Nucleus accumbens (tissue), 56 donors: ENCODE measurements at regions not wholly inside any gene's neighbourhood (a gene's known extent, or its start where the extent isn't known, plus 50 kb on each side); places are given as distances from the start of the nearest gene placed in this dataset.
A peak's percentile ranks its signal among the peaks of the same experiment; 100 is the strongest.

Source experiments
- DNase-seq, 56 donors: peaks; one replicate each; lab custom pipeline; 2025; lab: John Stamatoyannopoulos, UW

DNA sequence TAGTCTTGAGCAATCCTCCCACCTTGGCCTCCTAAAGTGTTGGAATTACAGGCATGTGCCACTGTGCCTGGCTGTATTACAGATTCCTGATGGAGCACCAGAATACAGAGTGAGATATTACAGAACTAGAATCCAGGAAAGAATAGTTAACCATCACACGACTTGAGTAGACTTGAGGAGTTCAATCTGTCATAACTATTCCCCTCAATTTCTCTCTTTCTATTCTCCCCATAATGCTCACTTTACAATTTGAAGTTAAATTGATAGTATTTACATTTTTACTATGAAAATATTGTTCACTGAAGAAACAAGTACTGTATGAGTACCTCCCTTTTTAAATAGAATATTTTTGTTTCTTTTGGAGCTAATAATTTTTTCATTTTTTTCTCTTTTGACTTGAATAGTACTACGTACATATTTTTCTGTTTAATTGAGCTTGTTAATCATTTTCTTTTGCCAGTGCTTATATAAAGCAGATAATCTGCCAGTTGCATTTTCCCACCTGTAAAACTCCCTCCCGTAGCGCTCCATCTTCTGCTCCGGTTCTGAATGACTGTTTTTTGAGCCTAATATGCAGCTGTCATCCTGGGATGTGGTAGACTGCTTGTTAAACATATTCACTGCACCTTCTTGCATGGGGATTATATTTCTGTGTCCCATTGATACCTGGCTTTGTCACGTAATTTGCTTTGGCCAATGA lies 105.5 kb downstream of the MYCN start:
- DNase-seq = no peak

DNA sequence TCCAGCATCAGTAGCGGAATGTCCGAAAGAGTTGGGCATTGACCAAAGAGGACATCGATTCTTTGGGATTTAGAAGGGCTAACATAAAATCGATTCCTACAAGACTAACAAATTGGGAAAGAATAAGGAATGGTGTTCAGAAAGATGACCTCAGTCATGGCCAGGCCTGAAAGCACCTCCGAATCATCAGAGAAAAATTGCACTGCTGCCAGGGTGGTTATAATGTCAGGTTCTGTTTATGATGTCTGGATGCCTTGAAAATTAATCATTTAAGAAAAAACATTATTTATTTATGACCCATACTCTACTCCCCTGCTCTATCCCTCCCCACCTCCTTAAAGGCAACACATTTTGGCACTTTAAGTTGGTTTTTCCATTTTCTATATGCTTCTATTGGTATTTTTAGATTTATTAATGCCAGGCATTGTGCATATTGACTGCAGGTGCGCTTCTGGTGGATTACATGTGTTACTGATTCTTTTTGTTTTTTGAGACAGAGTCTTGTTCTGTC lies 104.7 kb downstream of the MYCN start:
- DNase-seq = no peak

DNA sequence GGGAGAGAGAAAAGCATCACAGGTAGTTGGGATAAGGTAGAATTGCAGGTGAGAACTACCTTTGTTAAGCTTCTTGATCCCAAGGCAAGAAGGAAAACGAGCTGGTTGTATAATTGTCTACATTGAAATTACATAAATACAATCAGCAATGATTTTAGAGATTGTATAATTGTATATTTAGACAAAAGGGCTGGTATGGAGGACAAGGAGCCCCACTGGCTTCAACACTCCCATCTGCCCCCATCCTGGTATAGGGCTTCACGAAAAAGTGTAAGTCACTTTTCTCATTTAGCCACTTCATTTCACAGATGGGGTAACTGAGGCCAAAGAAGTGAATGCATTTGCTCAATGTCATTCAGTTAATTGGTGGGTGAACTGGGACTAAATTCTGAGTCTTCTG lies 103.3 kb downstream of the MYCN start:
- no peak for DNase-seq

DNA sequence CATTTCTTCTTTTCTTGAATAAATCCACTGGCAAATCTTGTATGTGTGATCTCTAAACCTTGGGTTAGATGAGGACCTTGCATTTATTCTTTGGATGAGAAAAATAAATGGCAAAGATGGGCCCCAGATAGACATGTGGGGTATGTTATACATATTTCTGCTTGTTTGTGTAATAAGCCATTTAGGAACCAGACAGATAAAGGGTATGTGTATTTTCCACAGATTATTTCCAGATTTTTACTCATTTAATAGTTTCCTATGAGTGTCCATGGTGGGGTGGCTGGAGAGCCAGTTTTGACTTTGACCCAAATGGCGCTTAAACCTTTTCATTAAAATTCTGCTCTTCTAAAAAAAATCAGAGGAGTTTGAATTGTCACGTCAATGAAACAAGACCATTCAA lies 102.8 kb downstream of the MYCN start:
- no peak for DNase-seq

DNA sequence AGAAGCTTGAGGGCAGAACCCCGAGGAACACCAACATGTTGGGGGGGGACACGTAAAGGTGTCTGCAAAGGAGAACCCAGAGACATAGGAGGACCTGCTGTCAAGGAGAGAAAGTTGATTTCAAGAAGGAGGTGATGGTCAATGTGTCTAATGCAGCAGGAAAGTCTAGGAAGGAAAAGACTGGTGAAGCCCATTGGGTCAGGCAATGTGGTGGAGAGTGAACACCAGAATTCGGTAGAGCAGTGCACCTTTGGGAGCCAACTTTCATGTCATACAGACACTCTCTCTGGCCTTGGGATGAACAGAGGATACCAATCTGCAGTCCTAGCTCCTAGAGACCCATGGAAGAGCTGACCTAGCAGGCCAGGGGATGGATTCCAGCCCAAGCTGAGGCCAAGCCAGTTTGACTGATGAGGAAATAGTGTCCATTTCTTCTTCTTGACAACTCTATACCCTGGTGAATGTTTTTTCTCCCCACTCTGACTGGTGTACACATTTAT lies 101.9 kb downstream of the MYCN start:
- no peak for DNase-seq

DNA sequence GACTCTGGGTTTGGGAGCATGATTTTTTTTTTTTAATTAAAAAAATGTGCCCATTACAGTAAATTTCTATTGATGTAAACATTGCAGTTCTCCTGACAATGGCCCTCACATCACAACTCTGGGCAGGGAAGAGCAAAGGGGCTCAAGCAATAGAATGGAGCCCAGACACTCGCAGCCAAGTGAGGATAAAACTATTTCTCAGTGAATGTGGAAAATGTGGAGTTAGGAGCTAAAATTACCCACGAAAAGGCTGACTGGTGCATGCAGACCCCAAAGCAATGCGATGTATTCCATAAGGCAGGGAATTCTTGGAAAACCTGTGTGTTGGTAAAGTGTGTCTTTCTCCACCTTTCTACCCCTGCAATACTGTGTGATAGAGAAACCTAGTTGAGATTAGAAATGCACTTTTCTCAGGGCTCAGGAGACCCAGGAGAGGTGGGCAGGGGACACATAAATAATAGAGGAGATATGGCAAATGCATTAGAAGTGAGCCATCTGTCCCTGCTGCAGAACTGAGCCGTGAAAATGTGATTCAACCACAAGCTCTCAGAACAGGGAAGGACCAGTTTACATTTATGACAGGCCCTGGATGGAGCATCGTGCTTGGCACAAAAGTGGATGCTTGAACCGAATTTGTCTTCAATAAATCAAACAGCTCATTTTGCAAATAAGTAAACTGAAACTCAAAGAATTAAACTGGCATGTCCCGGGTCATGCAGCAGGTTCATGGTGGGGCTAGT lies 100.1 kb downstream of the MYCN start:
- DNase-seq = no peak

DNA sequence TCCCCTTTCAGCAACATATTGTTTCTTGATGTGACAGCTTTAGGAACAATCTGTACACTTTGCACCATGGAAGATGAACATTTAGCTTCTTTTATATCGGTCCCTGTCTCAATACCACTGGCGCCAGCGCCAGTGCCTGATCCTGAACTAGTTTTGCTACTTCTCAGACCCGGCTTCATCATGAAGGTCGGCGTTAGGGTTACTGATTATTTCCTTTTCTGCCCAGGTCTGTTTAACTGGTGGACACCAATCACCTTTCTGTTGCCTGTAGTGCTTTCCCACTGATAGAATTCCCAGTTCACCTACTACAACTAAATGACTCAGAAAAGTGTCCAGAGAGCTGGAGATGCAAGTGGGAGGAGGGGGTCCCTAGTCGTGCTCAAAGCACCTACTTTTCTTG lies 99.5 kb downstream of the MYCN start:
- no peak for DNase-seq

DNA sequence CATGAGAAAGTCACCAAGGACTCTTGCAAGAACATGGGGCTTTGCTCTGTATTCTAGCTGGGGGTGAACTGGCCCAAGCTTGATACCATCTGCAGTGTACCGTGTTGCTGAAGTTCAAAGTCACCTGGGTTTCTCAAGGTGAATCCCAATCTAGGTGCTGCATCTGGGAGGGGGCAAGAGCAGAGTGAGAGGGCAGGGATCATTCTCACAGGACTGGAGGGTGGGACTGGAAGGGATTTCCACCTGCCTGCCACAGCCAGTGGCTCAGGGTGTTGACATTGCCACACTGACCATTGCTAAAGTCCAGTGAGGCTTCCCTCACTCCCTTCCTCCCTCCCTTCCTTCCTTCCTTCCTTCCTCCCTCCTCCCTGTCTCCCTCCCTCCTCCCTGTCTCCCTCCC lies 98.7 kb downstream of the MYCN start:
- no peak for DNase-seq

DNA sequence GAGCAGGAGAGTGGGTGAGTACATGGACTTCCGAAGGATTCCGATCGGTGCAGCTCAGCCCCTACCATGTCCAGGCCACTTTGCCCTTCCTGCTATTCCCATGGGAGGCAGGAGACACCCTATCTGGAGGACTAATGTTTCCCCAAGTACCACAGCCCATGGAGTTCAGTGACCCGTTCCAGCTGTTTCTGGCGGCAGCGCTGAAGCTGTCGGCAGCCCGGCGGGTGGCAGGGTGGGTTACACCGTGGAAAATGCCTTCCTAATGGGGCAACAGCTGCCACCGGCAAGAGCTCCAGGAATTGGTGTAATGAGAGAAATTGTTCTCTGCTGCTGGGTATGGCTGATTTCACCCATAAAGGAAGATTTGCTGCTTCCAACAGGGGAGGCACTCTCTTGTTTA lies 98.3 kb downstream of the MYCN start:
- DNase-seq = no peak

DNA sequence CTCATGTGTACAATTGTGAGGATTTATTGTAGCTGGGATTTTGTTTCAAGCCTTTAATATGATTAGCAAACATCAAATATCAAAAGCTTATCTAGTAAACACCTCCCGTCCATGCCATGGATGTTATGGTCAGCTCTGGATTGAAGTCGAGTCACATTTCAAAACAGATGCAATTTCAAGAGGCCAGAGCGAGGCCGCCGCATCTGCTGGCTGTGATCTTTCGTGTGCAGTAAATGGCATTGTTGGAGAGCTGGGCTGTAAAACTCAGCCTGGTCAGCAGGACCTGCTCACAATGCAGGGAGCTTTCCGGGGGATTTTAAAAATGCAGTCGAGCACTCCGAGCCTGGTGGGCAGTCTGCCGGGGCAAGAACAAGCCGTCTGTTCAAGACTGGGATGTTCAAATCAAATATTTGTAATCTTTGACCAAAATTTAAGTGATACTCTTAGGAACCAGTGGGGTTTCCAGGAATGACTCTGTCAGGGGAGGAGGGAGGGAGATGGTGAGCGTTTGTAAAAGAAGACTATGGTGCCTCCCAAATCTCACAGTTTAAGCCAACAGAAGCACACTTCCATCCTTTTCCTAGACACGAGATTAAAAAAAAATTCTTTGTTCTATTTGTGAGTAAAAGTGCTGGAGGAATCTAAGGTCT lies 97.6 kb downstream of the MYCN start:
- DNase-seq = peak in 9 of 56 donors; percentile 5 to 44 (median 14)

DNA sequence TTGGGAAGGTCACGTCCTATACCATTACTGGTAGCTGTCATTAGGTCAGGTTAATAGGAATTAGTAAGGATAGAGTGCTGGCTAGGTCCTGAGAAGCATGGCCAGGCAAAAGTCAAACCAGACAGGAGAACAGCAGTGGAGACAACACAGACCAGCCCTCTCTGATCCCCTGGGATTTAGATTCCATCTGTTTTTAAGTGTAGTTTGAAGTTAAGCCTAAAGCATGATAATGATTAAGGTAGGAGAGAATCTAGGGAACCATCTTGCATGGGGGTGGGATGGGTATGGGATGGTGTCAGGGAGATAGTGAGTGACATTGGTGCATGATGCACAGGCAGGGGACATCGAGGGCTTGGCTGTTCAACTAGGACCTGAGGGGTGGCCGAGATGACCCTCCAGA lies 96.6 kb downstream of the MYCN start:
- DNase-seq = no peak

DNA sequence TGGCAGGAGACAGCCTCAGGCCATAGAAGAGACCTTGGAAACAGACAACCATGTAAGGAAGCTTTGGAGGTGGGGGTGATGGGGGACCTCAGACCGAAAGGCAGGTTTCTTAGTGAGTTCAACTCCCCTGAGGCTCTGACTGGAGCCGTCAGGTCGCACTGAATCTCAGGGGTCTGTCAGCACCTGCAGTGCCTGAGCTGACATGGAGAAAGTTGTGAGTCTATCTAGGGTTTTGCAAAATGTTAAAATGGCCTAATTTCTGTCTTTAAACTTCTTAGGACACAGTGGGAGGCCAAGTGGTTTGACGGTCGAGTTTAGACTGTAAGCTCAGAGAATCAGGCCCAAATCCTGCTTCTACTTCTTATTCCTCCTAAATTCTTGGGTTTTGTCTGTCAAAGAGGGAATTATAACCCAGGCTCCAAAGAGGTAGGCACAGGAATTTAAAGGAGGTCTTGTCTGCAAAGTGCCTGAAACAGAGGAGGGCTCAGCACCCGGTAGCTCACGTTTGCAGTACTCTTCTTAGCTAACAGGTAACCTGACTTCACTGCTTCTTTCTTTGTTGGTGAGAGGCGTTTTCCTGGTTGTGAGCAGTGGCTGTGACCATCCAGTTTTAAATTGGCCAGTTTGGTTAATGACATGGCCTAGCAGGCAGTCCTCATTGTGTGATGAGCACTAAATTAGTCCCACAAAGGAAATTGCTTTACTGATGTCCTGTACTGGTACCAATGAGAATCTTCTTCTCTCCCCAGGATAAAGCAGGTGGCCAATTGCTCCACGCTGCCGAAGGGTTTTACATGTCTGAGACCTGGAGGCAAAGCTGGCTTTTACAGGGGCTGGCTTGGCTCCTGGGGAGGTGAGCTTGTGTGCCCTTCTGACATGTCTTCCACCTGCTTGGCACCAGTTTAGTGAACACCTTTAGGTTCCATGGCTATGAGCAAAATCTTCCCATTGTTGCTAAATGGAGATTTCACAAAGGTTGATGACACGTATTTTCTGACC lies 95.7 kb downstream of the MYCN start:
- DNase-seq = no peak

DNA sequence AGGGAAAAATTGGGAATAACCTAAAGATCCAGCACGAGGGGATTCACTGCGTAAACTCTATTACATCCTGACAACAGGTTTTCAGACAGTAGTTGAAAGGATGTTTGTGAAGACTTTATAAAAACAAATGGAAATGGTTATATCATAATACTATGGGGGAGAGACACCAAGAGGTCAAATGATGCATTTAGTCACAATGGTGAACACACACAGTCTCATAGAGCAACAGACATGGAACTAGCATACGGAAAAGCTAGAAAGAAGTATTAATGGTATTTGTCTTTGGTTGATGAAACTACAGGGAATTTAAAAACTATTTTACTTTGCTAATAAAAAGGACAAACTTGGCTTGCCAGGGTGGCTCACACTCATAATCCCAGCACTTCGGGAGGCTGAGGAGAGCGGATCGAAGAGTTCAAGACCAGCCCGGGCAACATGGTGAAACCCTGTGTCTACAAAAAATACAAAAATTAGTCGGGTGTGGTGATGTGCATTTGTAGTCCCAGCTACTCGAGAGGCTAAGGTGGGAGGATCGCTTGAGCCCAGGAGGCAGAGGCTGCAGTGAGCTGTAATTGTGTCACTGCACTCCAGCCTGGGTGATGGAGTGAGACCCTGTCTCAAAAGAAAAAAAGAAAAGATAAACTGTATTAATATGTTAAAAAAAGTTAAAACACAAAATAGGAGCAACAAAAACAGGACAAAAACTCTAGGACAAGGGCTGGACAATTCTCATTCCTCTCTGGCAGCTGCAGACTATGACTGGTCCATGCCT lies 94.8 kb downstream of the MYCN start:
- no peak for DNase-seq

DNA sequence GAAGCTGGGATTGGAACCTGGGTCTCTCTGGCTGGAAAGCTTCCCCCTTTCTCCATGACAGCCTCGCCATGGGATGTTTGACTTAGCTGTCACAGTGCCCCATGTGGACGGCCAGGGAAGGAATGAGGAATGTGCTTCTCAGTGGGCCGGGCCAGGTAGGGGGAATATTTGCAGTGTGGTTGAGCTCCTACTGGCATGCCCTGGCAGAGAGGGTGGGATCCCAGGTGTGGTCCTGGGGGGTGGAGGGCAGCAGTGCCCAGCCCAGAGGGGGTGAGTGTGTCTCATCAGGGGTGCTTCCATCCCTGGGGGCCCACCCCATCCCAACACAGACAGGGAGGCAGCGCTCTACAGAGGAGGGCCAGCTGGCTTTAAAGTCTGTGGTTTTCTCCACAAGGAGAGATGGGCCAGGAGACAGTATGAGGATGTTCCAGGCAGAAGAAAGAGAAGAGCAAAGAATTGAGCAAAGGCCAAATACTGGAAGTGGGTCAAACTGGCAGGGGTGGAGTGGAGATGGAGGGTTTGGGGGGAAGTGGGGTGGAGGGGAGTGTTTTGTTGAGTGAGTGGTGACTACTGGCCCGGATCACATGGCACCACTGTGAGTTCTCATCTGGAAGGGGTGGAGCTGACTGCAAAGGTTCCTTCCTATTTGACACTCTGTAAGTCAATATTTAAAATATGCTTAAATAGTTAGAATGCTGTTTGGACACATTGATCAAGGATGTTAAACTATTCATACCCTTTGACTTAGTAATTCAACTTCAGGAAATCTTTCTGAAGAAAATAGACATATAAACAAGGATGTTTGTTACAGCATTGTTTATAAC lies 94.0 kb downstream of the MYCN start:
- DNase-seq = peak in 2 of 56 donors; percentile 15 to 20

DNA sequence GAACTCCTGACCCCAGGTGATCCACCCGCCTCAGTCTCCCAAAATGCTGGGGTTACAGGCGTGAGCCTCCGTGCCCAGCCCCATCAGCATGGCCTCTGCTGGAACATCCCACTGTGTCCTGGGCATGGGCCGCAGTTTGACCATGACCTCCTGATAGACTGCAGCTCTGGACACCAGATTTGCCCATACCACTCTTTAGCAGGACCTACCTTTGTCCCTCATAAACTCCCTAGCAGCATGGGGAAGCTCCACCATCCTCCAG lies 92.6 kb downstream of the MYCN start:
- DNase-seq = no peak

DNA sequence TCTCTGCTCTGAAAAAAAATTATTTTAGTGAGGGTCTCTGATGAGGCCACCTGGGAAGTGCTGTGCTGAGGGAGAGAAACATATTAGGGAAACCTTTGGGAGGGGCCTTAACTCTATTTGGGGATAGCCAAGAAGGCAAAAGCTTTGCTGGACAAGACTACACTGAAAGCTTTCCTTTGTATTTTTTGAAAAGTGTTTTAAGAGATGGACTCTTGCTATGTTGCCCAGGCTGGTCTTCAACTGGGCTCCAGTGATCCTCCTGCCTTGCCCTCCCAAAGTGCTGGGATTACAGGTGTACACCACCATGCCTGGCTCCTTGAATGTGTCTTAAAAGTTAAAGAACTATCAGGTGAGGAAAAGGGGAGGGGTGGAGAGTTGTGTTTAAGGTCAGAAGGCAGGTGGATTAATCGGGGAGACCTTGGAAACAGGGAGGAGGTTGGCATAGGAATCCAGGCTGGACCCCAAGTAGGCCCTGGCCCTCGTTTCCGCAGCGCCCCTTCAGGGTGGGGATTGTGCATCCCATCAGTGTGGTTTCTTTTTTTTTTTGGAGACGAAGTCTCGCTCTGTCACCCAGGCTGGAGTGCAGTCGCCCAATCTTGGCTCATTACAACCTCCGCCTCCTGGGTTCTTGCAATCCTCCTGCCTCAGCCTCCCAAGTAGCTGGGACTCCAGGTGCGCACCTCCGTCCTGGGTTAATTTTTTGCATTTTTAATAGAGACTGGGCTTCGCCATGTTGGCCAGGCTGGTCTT lies 92.1 kb downstream of the MYCN start:
- DNase-seq = no peak

DNA sequence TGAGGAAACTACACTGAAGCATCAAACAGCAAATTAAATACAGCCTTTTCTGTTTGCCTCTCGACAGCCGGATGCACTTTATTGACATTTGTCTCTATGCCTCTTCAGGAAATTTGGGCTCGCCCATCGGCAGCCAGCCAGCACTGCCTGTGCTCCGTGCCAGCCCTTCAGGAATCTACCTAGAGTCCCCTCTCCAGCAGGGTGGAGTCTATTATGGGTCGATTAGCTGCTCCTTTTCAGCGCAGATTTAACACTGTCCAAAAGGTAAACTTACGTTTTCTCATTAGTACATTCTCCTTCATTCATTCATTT lies 91.5 kb downstream of the MYCN start:
- DNase-seq = no peak
